HepG2 (cell line): ENCODE measurements at regions not wholly inside any gene's neighbourhood (a gene's known extent, or its start where the extent isn't known, plus 50 kb on each side); places are given as distances from the start of the nearest gene placed in this dataset.

Experiments
- ATAC-seq: fragments of 200-7000 bp; cut with Tn5 transposase; 3 replicates; pipeline ENCODE4 v1.9.1; 2020; ENCODE audit warnings: mild to moderate bottlenecking, moderate library complexity
- BruUV-seq: library from RNA; stranded (reverse); fragments of 400-500 nt; replicated peaks from 2 replicates; lab custom pipeline; 2021; lab: Mats Ljungman, UMichigan
- CTCF ChIA-PET: fragments of 300-600 bp; formaldehyde crosslinking; extraction: SDS; loops from one replicate; lab custom pipeline; 2021; ENCODE audit warnings: low total read pairs, inconsistent platforms, low intra/inter-chr PET ratio; lab: Yijun Ruan, JAX
- POLR2A ChIA-PET: fragments of 350-600 bp; sonication (Branson Sonifier 250); formaldehyde crosslinking; loops from one replicate; lab custom pipeline; 2020; ENCODE audit warnings: antibody characterized with exemption, inconsistent platforms; lab: Yijun Ruan, JAX
- DNase-seq: peaks from one replicate; pipeline ENCODE4 v3.0.0-alpha.2; 2015; ENCODE audit warnings: low spot score
- FAIRE-seq: peaks from 3 replicates; lab custom pipeline; 2011; peaks lifted over from hg19 to GRCh38; lab: Jason Lieb, UNC
- H2AFZ ChIP-seq: one replicate; pipeline ENCODE4 v1.6.1; 2011; ENCODE audit warnings: low read length, inconsistent platforms
- H3K27ac ChIP-seq: fragments of 300-600 bp; 3 replicates; pipeline ENCODE4 v1.8.0; 2011; ENCODE audit warnings: mixed run types, mild to moderate bottlenecking, mixed read lengths, low read length, inconsistent platforms; ENCODE audit not compliant: insufficient read depth; ENCODE audit errors: extremely low read length
- H3K27me3 ChIP-seq, 2 experiments: fragments of 200-600 bp in 1 of 2; 2 replicates in 1 of 2; 3 replicates in 1 of 2; pipeline versions ENCODE4 v1.6.0 to v1.8.0; 2011; ENCODE audit warnings: low read length in 2 of 2, mild to moderate bottlenecking in 2 of 2, moderate library complexity in 2 of 2, inconsistent platforms in 1 of 2; ENCODE audit not compliant: insufficient read depth in 2 of 2, control insufficient read depth in 1 of 2
- H3K36me3 ChIP-seq, 2 experiments: fragments of 200-600 bp in 1 of 2; replicated peaks in 1 of 2; 2 replicates in 1 of 2; 3 replicates in 1 of 2; pipeline versions ENCODE4 v1.5.1 to v1.8.0; 2011; ENCODE audit warnings: low read length in 2 of 2, inconsistent platforms in 1 of 2; ENCODE audit not compliant: insufficient read depth in 2 of 2, control insufficient read depth in 1 of 2
- H3K4me1 ChIP-seq: 2 replicates; pipeline ENCODE4 v1.5.1; 2012; ENCODE audit warnings: low read length, inconsistent platforms; ENCODE audit not compliant: insufficient read depth
- H3K4me2 ChIP-seq: 2 replicates; pipeline ENCODE4 v1.6.0; 2011; ENCODE audit warnings: low read depth, low read length, inconsistent platforms
- H3K4me3 ChIP-seq, 3 experiments: fragments of 200-600 bp in 1 of 3; sonication (generic), shearing (Covaris generic) in 1 of 3; replicated peaks in 1 of 3; 2 replicates each; pipeline ENCODE4 v1.5.1; 2011 to 2016; ENCODE audit warnings: low read length in 3 of 3, inconsistent platforms in 2 of 3, low read depth in 2 of 3, mild to moderate bottlenecking in 2 of 3, control low read depth in 1 of 3, mixed read lengths in 1 of 3; ENCODE audit not compliant: insufficient read depth in 1 of 3
- H3K79me2 ChIP-seq: one replicate; pipeline ENCODE4 v1.6.1; 2011; ENCODE audit warnings: low read length, inconsistent platforms; ENCODE audit not compliant: insufficient read depth
- H3K9ac ChIP-seq: 2 replicates; pipeline ENCODE4 v1.6.0; 2011; ENCODE audit warnings: mild to moderate bottlenecking, low read depth, low read length, inconsistent platforms; ENCODE audit not compliant: insufficient read depth
- H3K9me3 ChIP-seq: 2 replicates; pipeline ENCODE4 v1.5.1; 2012; ENCODE audit warnings: mild to moderate bottlenecking, low read length
- H4K20me1 ChIP-seq: 2 replicates; pipeline ENCODE4 v1.6.0; 2011; ENCODE audit warnings: inconsistent platforms, mild to moderate bottlenecking, low read length, moderate library complexity; ENCODE audit not compliant: insufficient read depth
- CENPX ChIP-seq: sonication (generic); formaldehyde crosslinking; IDR thresholded peaks from 2 replicates; pipeline ENCODE4 v1.9.0; 2021; ENCODE audit warnings: mild to moderate bottlenecking, missing genetic modification reagents, moderate library complexity
- GLI4 ChIP-seq: sonication (generic); formaldehyde crosslinking; IDR thresholded peaks from 2 replicates; pipeline ENCODE4 v1.5.1; 2020; ENCODE audit warnings: missing genetic modification reagents, mild to moderate bottlenecking, moderate library complexity, borderline replicate concordance
- ZNF609 ChIP-seq: sonication (generic); formaldehyde crosslinking; IDR thresholded peaks from 2 replicates; pipeline ENCODE4 v1.4.0; 2020; ENCODE audit warnings: mild to moderate bottlenecking, missing genetic modification reagents, borderline replicate concordance
- ZSCAN9 ChIP-seq: IDR thresholded peaks from 2 replicates; pipeline ENCODE4 v1.6.1; 2016; ENCODE audit warnings: borderline replicate concordance
- WGBS: methylation state at CpG from one replicate; pipeline ENCODE4 v1.1.6; 2017; ENCODE audit warnings: low lambda C conversion rate; 5-methylcytosine and 5-hydroxymethylcytosine counted together
- in situ Hi-C: cut with HindIII; loops from 2 replicates; pipeline ENCODE4 v1.10.0; 2017; ENCODE audit warnings: low pct_unique_long_range_greater_than_20kb; ENCODE audit not compliant: extremely low pct_ligation_motif_present
- intact Hi-C: fragments of 100-400 bp; cut with micrococcal nuclease; formaldehyde crosslinking; loops from one replicate; pipeline ENCODE4 v1.10.0; 2022; ENCODE audit not compliant: unreplicated experiment

- H3K27me3 ChIP-seq, result peaks cover 3 to 35% of the 10 kb centered on the region in 2 experiments
- H4K20me1 ChIP-seq, result no peaks in the 10 kb centered on the region
- ChIA-PET CTCF (no interaction called here), POLR2A (no interaction called here)
- in situ Hi-C loops, result no loop called here
- no peaks in the 10 kb centered on the region for H3K79me2 ChIP-seq
- no peaks in the 10 kb centered on the region for H3K36me3 ChIP-seq
- DNase-seq (no peak), ATAC-seq (no peak)
- H3K4me1 ChIP-seq, result no peaks in the 10 kb centered on the region
- WGBS, result 0% methylated on average over 1 of the region's 2 CpGs
- H3K9me3 ChIP-seq, result no peaks in the 10 kb centered on the region
- no peak overlapping the region for H2AFZ ChIP-seq
- no peak overlapping the region for H3K9ac ChIP-seq
- H3K27ac ChIP-seq, result no peak overlapping the region
- BruUV-seq, result no TSS peak
- TF ChIP-seq ZSCAN9 (CRISPR knock-in tag), result no peak
- TF ChIP-seq, all 625 proteins: peak for 0
- intact Hi-C loops, result no loop called here
- Histone ChIP-seq H3K4me3 (no peak overlapping the region), H3K4me2 (no peak overlapping the region)
- FAIRE-seq, result no peak
Observed at GRCh38 chr10:47054974-47055373, 143.7 kb downstream of the PTPN20 start.

- H3K4me2 ChIP-seq, result no peak overlapping the region
- no peaks in the 10 kb centered on the region for H3K79me2 ChIP-seq
- intact Hi-C loops, result no loop called here
- H3K4me1 ChIP-seq, result no peaks in the 10 kb centered on the region
- no peak for FAIRE-seq
- no peak overlapping the region for H3K27ac ChIP-seq
- H3K27me3 ChIP-seq, result peaks cover 4 to 42% of the 10 kb centered on the region in 2 experiments
- WGBS, result 29% methylated on average over 6 of the region's 10 CpGs
- in situ Hi-C loops, result no loop called here
- no peaks in the 10 kb centered on the region for H3K9me3 ChIP-seq
- no peak for DNase-seq
- H3K36me3 ChIP-seq, result no peaks in the 10 kb centered on the region
- TF ChIP-seq ZNF609 (no peak), CENPX (CRISPR knock-in tag) (no peak), GLI4 (CRISPR knock-in tag) (no peak)
- TF ChIP-seq, all 625 proteins: peak for 0
- Histone ChIP-seq H4K20me1 (no peaks in the 10 kb centered on the region), H2AFZ (no peak overlapping the region), H3K4me3 (no peak overlapping the region), H3K9ac (no peak overlapping the region)
- ChIA-PET CTCF (no interaction called here), POLR2A (no interaction called here)
- ATAC-seq, result no peak
- no TSS peak for BruUV-seq
Observed at GRCh38 chr10:47055386-47056246, 144.4 kb downstream of the PTPN20 start.
